Fibroblast of skin of abdomen (primary cell): ENCODE measurements at regions not wholly inside any gene's neighbourhood (a gene's known extent, or its start where the extent isn't known, plus 50 kb on each side); places are given as distances from the start of the nearest gene placed in this dataset.

Experiments used
- DNase-seq: peaks from one replicate; pipeline ENCODE4 v3.0.0-alpha.2; 2013

DNA sequence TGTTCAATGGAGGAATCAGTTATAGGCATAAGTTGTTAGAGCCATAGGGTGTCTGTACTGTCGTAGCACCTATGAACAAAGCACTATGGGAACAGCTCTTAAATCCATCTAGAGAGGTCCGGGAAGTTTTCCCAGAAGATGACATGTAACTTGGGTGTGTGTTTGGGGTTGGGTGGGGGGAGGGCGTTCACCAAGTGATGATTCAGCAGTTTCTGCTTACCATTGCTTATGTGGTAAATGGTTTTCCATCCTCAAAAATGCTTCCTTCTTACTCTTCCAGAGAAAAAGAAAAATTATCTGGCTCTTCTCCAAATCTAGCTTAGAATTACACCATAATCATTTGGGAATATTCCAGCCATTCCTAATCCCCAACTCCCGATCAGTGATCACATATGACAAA is 361.1 kb upstream of the ZNF521 start:
- DNase-seq, result peak; percentile 30

DNA sequence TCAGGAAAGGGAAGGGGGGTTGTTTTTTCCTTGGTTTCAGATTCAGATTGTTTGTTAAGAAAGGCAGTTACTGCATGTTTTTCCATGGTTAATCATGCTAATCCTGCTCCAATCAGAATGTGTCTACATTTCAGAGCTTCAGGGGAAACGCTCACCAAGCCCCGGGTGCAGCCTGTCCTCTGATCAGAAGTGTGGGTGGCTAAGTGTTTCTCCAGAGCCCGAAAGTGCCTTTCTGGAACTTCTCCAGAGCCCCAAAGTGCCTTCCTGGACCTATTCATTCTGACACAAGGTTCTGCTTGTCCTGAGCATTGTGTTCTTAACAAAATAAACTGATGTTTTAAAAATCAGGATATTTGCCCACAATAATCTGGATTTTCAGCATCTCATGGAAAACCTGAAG is 359.0 kb upstream of the ZNF521 start:
- no peak for DNase-seq

DNA sequence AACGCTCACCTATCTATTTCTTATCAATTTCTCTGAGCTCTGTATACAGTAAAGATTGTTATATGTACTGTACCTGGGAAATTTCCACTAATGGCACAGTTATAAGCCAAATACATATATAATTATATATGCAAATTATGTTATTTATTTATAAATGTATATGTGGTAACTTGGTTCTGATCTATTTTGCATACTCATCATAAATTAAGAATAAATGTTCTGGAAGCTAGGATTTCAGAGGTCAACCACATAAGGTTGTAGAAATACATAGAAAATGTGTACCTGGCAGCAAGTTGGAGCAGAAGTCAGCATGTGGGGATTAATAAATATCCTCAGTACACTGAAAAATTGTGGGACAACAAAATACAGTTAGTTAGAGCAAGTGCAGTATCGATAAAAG is 353.7 kb upstream of the ZNF521 start:
- DNase-seq, result no peak

DNA sequence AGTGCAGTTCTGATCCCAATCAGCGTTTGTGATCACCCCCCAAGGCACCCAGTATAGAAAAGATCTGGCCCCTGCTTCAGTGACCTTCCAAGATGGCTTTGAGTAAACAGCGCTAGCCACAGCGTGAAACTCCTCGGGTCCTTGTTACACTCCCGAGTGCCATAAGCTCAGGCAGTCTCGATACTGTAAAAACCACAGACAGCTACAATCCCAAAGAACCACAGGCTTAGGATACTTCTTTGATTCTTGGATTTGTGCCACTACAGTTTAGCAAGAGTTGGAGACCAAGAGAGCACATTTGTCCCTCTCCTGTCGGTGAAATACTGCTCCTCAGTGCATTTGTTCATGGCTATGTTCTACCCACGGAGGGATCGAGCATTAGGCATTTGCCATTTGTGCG is 352.5 kb upstream of the ZNF521 start:
- DNase-seq, result no peak

GRCh38 chr18:25704071-25704470 is 352.1 kb upstream of the ZNF521 start:
- DNase-seq, result no peak

DNA sequence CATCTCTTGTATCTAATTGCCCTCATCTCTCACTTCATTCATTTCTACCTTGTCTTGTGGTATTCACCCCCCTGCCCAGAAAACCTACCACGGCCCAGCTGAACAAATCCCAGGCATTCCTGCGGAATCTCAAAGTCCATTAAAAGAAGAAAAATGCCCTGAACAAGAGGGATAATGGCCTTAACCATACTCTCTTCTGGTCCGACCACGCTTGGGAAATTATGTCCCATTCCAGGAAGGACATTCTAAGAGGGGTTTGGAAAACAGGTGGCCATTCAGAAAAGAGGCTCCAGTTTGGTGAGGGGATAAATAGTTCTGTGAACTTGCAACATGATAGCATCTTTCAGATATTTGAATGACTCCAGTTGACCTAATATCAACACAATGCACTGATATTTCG is 349.9 kb upstream of the ZNF521 start:
- no peak for DNase-seq

DNA sequence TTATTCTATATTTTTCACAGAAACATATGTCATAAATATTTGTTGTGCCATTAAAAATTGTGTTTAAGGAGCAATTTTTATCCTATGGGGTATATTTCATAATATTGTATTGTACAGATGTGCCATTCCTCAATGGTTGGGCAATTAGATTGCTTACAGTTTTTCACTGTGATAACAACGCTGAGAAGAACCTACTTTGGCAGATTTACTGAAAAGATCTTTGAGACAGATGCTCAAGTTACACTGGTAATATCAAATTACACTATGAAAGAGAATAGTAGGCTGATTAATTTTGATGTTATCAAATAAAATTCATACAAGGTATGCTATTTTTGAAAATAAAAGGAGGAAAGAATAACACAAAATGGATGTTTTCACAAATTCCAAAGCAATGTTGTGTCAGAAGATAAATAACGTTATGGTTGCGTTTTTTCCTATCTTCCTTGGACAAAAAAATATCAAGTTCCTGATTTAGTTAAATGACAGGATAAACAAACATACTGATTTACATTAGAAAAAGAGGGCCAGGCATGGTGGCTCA is 335.1 kb upstream of the ZNF521 start:
- DNase-seq, result no peak

- no peak for DNase-seq
Measured at GRCh38 chr18:25685088-25685487, 333.1 kb upstream of the ZNF521 start.

- DNase-seq, result no peak
Measured at GRCh38 chr18:25679491-25679890, 327.5 kb upstream of the ZNF521 start.

GRCh38 chr18:25678221-25678620 is 326.3 kb upstream of the ZNF521 start:
- no peak for DNase-seq

DNA sequence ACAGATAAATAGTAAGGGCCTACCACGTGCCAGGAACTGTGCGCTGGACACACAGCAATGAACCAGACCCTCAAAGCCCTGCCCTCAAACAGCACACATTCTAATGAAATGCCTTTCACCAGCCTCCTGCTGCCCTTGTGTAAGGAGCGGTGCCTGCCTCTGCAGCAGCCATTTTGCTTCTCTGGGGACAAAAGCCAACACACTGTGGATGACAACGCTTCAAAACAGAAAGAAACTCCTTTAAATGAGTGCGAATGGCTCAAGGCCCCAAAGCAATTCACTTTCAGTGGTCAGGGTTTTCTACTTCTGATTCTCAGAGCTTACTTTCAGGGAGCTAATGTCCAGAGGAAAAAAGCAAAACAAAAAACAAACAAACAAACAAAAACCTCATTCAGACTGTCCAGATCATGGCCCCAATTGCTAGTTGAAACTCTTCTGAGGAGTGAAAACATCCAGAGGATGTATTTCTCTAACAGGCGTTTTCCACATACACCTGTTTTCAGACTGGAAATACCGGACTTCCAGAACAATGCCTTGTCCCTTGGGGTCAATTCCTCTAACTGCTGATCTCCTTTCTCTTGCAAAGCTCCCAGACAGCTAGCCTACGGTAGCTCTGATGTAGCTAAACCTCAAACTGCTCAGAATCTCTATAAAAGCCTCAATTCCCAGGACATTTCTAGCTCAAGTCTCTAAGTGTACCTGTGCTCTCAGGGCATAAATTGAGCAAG is 323.3 kb upstream of the ZNF521 start:
- DNase-seq, result no peak

- DNase-seq, result no peak
Measured at GRCh38 chr18:25674183-25674582, 322.2 kb upstream of the ZNF521 start.

DNA sequence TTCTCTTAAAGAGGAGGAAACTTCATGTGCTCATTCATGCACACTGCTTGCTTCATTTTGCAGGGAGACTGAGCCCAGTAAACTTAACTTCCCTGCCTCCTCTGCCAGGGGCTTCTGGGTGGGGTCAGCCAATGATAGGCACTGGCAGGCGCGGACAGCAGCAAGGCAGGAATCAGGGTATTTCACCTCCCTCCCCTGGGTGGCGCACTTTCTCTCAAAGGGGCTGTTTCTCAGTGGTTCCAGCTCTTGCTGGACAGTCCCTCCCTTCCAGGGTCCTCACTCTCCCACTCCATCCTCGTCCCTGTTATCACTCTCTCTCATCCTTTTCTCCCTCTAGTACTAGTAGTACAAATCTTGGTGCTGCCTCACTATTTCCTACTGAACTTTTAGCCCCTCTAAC is 320.5 kb upstream of the ZNF521 start:
- no peak for DNase-seq

DNA sequence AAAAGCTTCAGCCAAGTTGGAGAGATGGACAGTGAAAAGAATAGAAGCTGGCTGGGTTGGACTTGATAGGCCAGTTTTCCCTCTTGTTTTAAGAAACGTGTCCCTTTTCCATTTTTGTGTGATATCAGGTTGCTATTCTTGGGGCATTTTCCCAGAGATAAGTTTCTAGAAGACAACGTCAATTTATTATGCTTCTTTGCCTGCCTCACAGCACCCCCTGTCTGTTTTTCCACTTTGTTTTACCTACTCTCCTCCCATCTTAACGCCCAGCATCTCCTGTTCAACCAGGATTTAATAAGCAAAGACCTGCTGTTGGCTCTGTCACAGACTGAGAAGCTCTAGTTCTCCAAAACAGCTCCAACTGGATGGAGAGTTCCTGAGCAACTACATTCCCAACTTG is 317.8 kb upstream of the ZNF521 start:
- DNase-seq, result no peak

DNA sequence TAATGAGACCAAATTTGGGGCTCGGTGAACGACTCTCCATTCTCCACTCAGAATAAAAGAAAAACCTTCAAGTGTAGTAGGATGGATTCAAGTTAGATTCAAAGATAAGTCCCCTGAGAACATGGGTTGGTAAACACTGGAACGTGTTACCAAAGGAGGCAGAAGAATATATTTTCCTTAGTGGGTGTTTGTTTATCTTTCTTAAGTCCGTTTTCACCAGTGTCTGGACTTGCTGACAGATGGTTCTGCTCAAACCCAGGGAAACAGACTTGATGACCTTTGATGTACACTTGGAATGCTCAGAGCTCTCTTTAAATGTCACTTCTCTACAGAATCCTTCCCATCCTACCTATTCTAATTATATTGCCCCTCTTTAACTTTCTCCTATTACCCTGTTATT is 310.3 kb upstream of the ZNF521 start:
- DNase-seq, result no peak

DNA sequence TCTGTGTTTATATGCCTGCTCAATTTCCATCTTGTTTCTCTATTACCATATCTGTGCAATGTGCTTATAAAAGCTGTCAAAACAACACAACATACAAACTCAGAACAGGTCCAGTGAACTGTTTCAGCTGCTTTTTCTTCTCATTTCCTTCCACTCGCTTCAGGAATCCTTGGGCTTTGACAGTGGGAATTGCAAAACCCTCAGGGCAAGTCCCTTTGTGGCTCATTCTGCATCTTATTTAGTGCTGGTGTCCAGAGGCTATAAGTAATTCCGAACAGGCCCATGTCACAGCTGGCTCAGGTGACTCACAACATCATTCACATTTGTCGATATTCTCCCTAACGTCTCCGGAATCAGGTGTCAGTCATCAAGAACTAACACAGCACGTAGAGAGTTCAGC is 309.9 kb upstream of the ZNF521 start:
- DNase-seq, result no peak

- DNase-seq, result no peak
Measured at GRCh38 chr18:25659541-25659940, 307.6 kb upstream of the ZNF521 start.

DNA sequence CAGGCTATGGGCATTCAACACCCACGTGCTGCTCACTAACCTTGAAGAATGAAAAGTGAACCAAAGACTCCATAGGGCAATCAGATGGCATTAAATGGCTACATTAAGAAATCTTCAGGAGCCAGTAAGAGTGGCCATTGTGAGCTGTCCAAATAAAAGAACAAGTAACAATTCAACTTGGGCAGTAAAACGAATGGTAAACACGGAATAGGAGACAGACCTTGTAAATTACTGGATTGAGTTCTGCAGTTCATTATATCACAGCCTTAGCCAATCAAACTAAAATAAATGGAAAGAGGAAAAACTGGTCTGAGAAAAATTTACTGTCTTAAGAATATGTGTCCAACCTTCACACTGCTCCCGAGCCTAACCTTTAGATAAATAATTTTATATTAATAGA is 306.5 kb upstream of the ZNF521 start:
- DNase-seq, result no peak

DNA sequence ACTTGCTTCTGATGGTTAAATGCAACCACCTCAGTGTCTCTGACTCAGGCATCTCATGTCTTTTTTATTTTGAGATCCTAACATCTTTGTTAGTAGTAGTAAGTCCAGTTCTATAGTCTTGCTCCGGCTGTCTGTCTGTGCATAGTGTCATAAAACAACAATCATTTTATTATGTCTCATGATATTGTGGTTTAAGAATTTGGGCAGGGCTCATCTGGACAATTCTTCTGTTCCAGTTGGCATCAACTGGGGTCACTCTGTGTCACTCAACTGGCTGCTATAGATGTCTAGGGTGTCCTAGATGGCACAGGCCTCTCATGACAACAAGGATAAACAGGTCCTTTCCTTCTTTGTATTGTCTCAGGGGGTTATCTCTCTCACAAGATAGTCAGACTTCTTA is 299.6 kb upstream of the ZNF521 start:
- no peak for DNase-seq

- DNase-seq, result peak; percentile 99
Measured at GRCh38 chr18:25650201-25650941, 298.4 kb upstream of the ZNF521 start.

- peak; percentile 22 for DNase-seq
Measured at GRCh38 chr18:25648716-25649260, 296.8 kb upstream of the ZNF521 start.

GRCh38 chr18:25647404-25647803 is 295.4 kb upstream of the ZNF521 start:
- DNase-seq, result no peak

- peak; percentile 85 for DNase-seq
Measured at GRCh38 chr18:25646971-25647370, 295.0 kb upstream of the ZNF521 start.

GRCh38 chr18:25639596-25639995 is 287.6 kb upstream of the ZNF521 start:
- DNase-seq, result peak; percentile 40
